Central memory CD8-positive, alpha-beta T cell (primary cell): ENCODE measurements at regions not wholly inside any gene's neighbourhood (a gene's known extent, or its start where the extent isn't known, plus 50 kb on each side); places are given as distances from the start of the nearest gene placed in this dataset.

Experiments
- ATAC-seq: fragments of 150-1000 bp; cut with Tn5 transposase; replicated peaks from 2 replicates; pipeline ENCODE4 v1.10.0; 2022; ENCODE audit warnings: mild to moderate bottlenecking, moderate FRiP score, moderate number of reproducible peaks; ENCODE audit not compliant: poor library complexity, severe bottlenecking; ENCODE audit errors: extremely low read depth
- DNase-seq, 2 donors: peaks; one replicate each; pipeline ENCODE4 v3.0.0; 2021; ENCODE audit warnings: low spot score in 2 of 2
- H3K27ac Mint-ChIP-seq: one replicate; pipeline ENCODE4 v1.8.0; 2022; ENCODE audit warnings: low read depth, mild to moderate bottlenecking, moderate library complexity, mixed read lengths
- H3K27me3 Mint-ChIP-seq: one replicate; pipeline ENCODE4 v1.8.0; 2022; ENCODE audit warnings: mixed read lengths
- H3K36me3 Mint-ChIP-seq: one replicate; pipeline ENCODE4 v1.8.0; 2022; ENCODE audit warnings: mild to moderate bottlenecking, moderate library complexity, mixed read lengths; ENCODE audit not compliant: insufficient read depth
- H3K4me1 Mint-ChIP-seq: one replicate; pipeline ENCODE4 v1.8.0; 2022; ENCODE audit warnings: mixed read lengths
- H3K4me3 Mint-ChIP-seq: one replicate; pipeline ENCODE4 v1.8.0; 2022; ENCODE audit warnings: mild to moderate bottlenecking, moderate library complexity, mixed read lengths
- H3K9me3 Mint-ChIP-seq: one replicate; pipeline ENCODE4 v1.8.0; 2022; ENCODE audit warnings: mixed read lengths

DNA sequence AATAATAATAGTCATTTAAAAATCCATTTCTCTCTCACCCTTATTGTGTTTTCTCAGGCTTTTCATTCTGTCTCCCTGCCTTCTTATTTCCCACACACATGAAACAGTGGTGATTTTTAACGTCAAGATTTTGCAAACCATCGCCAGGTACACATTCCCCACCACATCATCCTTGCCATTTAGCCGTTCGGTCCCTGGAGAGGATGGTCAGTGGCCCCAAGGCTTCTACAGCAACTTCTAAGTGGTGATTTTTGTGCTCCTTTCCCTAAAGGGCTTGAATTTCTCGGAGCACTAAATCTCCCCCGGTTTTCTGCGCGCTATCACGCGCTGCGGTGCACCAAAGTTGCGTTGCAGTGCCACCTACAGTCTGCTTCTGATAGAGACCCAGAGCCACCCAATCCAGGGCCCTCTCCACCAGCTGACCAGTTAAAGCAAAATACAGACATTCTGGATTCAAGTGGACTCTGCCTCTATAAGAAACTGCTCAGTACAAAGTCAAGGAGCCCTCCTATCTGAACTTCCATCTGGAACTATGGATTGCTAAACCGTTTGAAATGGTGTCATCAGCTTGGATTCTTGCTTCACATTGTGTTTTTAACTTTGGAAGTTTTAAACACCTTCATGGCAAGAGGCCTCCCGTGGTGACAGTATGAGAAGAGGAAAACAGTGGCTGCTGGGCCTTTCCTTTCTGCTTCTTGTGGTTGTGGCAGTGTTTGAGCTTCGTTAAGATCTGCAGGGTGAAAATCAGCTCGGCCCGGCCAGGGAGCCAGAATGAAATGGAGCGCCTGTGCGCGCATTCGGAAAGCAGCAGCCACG is 234.0 kb downstream of the SPTSSA start:
- peaks cover 4% of the 10 kb centered on the region for H3K4me1 Mint-ChIP-seq
- no peak for ATAC-seq
- H3K27ac Mint-ChIP-seq: no peak overlapping the region
- no peak overlapping the region for H3K4me3 Mint-ChIP-seq
- H3K9me3 Mint-ChIP-seq: no peaks in the 10 kb centered on the region
- DNase-seq: peak in 1 of 2 donors; percentile 15
- H3K36me3 Mint-ChIP-seq: no peaks in the 10 kb centered on the region
- H3K27me3 Mint-ChIP-seq: peaks cover 26% of the 10 kb centered on the region

DNA sequence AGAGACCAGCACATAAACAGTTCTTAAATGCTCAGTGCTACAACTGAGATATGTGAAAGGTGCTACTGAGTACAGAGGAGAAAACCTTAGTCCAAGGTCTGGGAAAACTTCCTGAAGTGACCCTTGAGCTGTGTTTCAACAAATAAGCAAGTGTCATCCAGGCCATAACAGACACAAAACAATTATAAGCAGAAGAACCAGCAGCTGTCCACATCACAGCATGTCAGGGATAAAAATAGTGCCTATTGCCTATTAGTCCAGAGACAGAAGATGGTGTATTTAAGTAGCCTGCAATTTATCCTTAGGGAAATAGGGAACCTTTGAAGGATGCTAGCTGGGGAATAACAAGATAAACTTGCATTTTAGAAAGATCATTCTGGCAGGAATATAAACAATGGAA is 237.8 kb downstream of the SPTSSA start:
- DNase-seq (no peak), ATAC-seq (no peak)
- H3K9me3 Mint-ChIP-seq: no peaks in the 10 kb centered on the region
- no peak overlapping the region for H3K4me3 Mint-ChIP-seq
- H3K4me1 Mint-ChIP-seq: peaks cover 4% of the 10 kb centered on the region
- H3K27ac Mint-ChIP-seq: no peak overlapping the region
- peaks cover 26% of the 10 kb centered on the region for H3K27me3 Mint-ChIP-seq
- no peaks in the 10 kb centered on the region for H3K36me3 Mint-ChIP-seq

DNA sequence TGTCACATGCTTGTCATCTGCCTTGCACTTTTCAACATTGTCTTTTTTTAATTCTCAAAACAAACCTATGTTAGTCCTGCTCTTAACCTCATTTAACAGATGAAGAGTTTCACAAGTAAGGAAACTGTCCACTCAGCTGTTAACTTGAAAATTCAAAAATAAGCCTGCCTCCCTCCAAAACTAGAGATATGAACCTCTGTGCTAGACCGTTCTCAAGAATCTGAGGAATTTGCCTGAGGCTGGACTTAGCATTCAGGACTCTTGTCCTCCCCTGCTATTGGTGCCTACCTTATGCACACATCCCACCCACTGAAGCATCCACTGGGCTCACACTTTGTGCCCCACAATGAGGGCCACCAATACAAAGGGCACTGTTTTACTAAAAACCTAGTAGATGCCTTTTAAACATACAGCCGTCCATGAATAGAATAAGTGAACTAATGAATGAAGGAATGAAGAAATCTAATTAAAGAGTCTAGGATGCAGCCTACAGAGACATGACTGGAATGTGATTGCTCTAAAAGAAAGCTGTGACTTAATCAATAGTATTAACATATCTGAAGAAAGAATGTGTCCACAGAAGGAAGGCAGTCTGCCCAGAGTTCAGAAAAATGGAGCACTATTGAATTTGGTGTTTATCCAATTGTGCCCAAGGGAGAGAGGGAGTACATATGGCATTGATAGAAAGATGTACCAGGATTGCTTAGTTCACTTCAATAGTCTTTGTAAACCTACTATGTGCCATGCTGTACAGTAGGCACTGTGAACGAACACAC is 238.5 kb downstream of the SPTSSA start:
- Mint-ChIP-seq H3K9me3 (no peaks in the 10 kb centered on the region), H3K4me1 (peaks cover 4% of the 10 kb centered on the region), H3K36me3 (no peaks in the 10 kb centered on the region), H3K4me3 (no peak overlapping the region), H3K27ac (no peak overlapping the region), H3K27me3 (peaks cover 26% of the 10 kb centered on the region)
- DNase-seq (no peak), ATAC-seq (no peak)

DNA sequence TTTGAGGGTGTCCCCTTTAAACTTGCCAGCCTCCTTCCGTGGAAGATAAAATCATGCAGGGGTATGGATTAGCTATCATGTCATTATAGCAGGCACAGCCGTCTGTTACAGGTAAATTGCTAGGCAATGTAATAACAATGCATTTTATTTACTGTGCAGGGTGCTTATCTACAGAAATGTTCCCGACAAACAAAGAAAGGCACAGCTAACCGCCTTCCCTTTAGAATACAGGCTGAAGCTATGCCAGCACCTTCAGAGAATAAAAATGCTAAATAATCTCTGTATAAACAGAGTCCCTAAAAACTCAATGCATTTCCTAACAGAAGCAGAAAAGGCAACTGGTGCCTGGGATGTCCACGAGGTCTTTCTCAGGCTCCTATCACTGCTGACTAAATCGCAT is 239.2 kb downstream of the SPTSSA start:
- DNase-seq (no peak), ATAC-seq (no peak)
- H3K9me3 Mint-ChIP-seq: no peaks in the 10 kb centered on the region
- peaks cover 2% of the 10 kb centered on the region for H3K4me1 Mint-ChIP-seq
- H3K4me3 Mint-ChIP-seq: no peak overlapping the region
- H3K27me3 Mint-ChIP-seq: peaks cover 20% of the 10 kb centered on the region
- no peaks in the 10 kb centered on the region for H3K36me3 Mint-ChIP-seq
- H3K27ac Mint-ChIP-seq: no peak overlapping the region

DNA sequence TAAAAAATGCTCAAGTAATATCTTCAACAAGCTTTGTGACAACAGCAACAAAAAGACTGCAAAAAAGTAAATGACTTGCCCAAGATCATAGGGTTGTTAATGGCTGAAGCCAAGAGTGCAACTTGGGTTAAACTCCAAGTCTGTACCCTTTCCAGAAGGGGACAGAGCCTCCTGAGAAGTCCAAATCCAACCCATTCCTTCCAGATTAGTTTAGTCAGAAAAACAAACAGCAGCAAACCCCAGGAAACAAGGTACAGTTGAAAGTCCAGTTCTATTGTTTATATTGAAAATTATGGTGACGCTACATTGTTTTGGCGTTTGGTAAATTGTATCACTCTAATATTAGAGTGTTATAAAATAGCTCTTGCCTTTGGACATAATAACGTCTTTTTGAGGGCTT is 239.9 kb downstream of the SPTSSA start:
- no peaks in the 10 kb centered on the region for H3K36me3 Mint-ChIP-seq
- ATAC-seq: no peak
- no peaks in the 10 kb centered on the region for H3K4me1 Mint-ChIP-seq
- H3K9me3 Mint-ChIP-seq: no peaks in the 10 kb centered on the region
- H3K4me3 Mint-ChIP-seq: no peak overlapping the region
- peaks cover 13% of the 10 kb centered on the region for H3K27me3 Mint-ChIP-seq
- DNase-seq: no peak
- H3K27ac Mint-ChIP-seq: no peak overlapping the region

DNA sequence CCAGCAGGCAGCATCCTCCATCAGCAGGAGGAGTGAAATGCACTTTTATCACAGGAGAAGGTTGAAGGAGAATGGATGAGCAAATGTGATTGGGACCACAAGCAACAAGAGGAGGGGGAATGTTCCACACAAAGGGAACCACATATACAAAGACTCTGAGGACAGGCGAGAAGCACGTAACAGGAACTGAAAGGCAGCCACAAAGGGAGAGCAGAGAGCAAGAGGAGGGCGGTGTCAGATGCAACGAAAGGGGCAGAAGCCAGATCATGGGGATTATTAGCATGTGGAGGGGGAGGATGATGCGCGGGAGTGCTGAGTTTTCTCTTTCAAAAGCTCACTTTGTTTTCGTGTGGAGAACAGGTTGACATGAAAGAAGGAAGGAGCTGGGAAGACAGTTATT is 241.1 kb downstream of the SPTSSA start:
- DNase-seq: no peak
- no peak overlapping the region for H3K4me3 Mint-ChIP-seq

DNA sequence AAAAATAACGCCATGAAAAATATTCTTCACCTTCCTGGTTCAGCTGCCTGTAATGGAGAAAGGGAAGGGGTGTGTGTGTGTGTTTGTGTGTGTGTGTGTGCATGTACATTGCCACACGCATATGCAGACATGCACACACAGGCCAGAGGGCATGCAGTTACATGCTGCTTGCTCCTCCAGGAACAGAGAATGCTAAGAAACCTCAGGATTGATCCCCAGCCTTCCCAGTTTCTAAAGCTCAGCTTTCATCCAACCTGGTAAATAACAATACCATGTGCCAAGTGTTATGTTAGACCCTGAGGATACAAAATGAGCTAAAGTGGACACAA is 241.7 kb downstream of the SPTSSA start:
- ATAC-seq (no peak), DNase-seq (no peak)
- H3K4me1 Mint-ChIP-seq: no peaks in the 10 kb centered on the region
- no peak overlapping the region for H3K27ac Mint-ChIP-seq
- H3K27me3 Mint-ChIP-seq: peaks cover 9% of the 10 kb centered on the region
- no peak overlapping the region for H3K4me3 Mint-ChIP-seq
- H3K36me3 Mint-ChIP-seq: no peaks in the 10 kb centered on the region
- H3K9me3 Mint-ChIP-seq: no peaks in the 10 kb centered on the region

More for the DNA sequence above, 241.1 kb downstream of the SPTSSA start:
- Mint-ChIP-seq H3K9me3 (no peaks in the 10 kb centered on the region), H3K27me3 (peaks cover 9% of the 10 kb centered on the region), H3K36me3 (no peaks in the 10 kb centered on the region), H3K27ac (no peak overlapping the region), H3K4me1 (no peaks in the 10 kb centered on the region)
- no peak for ATAC-seq

DNA sequence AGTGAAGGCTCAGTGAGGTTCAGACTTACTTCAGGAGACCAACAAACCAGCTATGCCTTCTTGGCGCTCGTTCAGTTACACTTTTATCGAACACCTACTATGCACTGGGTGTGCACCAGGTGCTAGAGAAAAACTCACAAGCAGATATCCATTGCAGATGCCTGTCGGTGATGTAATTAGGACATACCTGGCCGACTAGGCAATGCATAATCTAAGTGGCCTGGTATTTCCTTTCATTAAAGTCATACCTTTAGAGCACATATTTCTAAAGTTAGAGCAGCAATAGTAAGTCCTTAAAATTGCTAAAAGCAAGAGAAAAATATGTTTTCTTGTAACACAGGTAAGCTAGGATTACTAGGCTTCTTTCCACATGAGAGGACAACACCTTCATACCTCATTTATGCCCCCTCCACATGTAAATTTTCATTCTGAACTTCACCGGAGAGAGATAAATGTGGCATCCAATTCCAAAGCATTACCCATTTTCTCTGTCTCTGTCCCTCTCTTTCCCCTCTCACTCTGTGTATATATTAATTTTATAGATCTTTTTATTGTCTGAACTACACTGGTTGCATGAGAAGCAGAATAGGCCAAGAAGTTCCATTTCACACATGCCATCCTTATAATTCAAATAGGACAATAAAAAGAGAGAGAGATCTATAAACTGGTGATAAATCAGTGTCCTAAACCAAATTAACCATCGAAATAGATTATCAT is 242.2 kb downstream of the SPTSSA start:
- Mint-ChIP-seq H3K4me3 (no peak overlapping the region), H3K9me3 (no peaks in the 10 kb centered on the region), H3K27me3 (peaks cover 9% of the 10 kb centered on the region), H3K27ac (no peak overlapping the region), H3K36me3 (no peaks in the 10 kb centered on the region), H3K4me1 (no peaks in the 10 kb centered on the region)
- no peak for ATAC-seq
- DNase-seq: no peak

DNA sequence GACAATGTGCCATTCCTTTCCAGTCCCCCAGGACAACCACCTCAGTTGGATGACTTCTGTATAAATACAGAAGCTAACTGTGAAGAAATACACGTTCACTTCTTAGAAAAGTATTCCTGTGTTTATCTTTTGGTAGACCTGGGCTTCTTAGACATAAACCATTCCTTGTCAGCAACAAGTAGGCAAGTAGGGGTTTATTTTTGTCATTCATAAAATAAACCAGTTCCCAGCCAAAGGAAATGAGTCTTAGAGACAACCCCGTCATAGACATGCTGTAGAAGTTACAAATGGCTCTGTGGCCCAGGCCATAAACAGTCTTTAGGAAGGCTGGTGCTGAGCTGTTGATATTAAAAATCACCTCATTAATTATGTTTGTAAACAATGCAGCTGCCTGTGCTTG is 243.2 kb downstream of the SPTSSA start:
- DNase-seq (no peak), ATAC-seq (no peak)
- Mint-ChIP-seq H3K27ac (no peak overlapping the region), H3K9me3 (no peaks in the 10 kb centered on the region), H3K27me3 (peaks cover 8% of the 10 kb centered on the region), H3K4me3 (no peak overlapping the region), H3K4me1 (no peaks in the 10 kb centered on the region), H3K36me3 (no peaks in the 10 kb centered on the region)

DNA sequence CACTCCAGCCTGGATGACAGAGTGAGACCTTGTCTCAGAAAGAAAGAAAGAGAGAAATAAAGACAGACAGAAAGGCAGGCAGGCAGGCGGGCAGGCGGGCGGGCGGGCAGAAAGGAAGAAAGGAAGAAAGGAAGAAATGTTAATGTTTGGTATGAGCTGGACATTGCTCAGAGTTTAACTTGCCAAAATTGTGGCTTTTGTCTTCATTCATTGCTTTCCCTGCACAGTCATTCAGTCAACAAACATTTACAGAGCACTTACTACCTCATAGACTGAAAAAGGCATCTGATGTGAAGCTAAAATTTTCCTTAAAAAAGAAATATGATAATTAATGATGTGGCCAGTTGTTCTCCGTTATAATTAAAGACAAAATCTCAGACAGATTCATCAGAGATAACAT is 247.1 kb downstream of the SPTSSA start:
- ATAC-seq (no peak), DNase-seq (no peak)
- no peak overlapping the region for H3K4me3 Mint-ChIP-seq
- peaks cover 13% of the 10 kb centered on the region for H3K27me3 Mint-ChIP-seq
- H3K4me1 Mint-ChIP-seq: no peaks in the 10 kb centered on the region
- no peak overlapping the region for H3K27ac Mint-ChIP-seq
- no peaks in the 10 kb centered on the region for H3K36me3 Mint-ChIP-seq
- H3K9me3 Mint-ChIP-seq: no peaks in the 10 kb centered on the region

DNA sequence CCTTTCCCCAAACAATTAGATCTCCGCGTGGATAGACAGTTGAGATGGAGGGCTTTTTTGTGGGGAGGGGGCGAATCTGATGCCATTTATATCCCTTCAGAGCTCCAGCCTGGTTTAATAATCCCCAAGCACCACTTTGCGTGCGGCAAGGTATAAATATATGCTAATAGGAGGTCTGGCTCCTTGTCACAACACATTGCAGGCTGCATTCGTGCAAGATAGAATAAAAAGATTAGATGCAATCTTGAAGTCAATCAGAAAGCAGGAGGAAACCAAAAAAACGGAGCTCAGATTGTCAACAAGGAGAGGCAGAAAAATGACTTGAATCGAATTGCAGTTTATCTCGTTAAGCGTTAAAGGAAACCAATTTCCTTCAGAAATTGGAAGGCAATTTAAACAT is 248.7 kb downstream of the SPTSSA start:
- no peaks in the 10 kb centered on the region for H3K36me3 Mint-ChIP-seq
- ATAC-seq: no peak
- no peaks in the 10 kb centered on the region for H3K4me1 Mint-ChIP-seq
- no peak for DNase-seq
- H3K9me3 Mint-ChIP-seq: no peaks in the 10 kb centered on the region
- H3K27me3 Mint-ChIP-seq: peaks cover 13% of the 10 kb centered on the region
- H3K4me3 Mint-ChIP-seq: no peak overlapping the region
- H3K27ac Mint-ChIP-seq: no peak overlapping the region

DNA sequence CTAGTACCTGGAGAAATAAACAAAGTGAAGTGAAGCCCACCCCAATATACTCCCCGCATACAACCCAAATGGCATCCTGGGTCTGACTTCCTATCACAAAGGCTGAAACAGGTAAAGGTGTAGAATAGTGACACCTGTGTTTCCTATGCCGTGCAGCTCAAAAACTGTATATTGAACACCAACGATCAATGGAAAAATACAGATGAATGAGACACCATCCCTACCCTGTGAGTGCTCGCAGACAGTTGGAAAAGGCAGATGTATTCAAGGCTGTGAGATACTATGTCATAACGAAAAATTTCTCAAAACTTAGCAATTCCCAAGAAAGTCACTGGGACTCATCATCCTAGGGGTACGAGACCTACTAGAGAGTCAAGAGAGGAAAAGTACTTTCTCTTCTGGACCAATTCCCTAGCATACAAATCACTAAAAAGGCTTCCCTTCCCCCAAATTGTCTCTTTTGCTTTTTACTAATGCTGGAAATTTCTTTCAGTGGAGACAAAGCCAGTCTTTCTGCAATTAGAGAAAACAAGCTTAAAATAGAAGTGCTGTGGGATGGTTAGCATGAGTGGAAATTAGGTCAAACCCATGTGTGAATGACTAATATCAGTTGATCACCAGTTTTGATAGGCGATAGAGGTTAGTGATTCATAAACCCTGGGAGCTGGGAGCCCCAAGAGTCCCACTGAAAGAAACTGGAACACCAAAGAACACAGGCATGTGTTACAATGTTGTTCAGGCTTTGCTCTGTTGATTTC is 249.7 kb downstream of the SPTSSA start:
- no peaks in the 10 kb centered on the region for H3K9me3 Mint-ChIP-seq
- H3K36me3 Mint-ChIP-seq: no peaks in the 10 kb centered on the region
- H3K4me1 Mint-ChIP-seq: no peaks in the 10 kb centered on the region
- H3K4me3 Mint-ChIP-seq: no peak overlapping the region
- peaks cover 13% of the 10 kb centered on the region for H3K27me3 Mint-ChIP-seq
- H3K27ac Mint-ChIP-seq: no peak overlapping the region
- DNase-seq (no peak), ATAC-seq (no peak)
